ENCODE measurements at regions not wholly inside any gene's neighbourhood (a gene's known extent, or its start where the extent isn't known, plus 50 kb on each side); places are given as distances from the start of the nearest gene placed in this dataset.

DNA sequence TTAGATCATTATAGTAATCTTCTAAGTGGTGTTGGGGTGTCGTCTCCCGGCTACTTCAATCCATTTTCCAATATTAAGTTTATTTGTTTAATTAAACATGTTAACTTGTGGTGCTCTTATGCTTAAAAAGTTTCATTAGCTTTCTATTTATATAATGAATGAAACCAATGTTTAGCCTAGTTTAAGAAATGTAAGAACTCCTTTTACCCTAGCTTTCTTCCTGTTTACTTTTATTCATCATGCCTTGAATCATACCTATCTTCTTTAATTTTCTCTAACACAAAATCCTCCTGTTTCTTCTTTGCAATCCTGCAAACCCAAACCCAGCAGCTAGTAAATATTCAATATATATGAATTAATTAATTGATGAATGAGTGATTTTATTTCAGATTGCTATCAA is 1276.7 kb upstream of the PIK3C3 start (continued):
- TF ChIP-seq, protein P1, sequence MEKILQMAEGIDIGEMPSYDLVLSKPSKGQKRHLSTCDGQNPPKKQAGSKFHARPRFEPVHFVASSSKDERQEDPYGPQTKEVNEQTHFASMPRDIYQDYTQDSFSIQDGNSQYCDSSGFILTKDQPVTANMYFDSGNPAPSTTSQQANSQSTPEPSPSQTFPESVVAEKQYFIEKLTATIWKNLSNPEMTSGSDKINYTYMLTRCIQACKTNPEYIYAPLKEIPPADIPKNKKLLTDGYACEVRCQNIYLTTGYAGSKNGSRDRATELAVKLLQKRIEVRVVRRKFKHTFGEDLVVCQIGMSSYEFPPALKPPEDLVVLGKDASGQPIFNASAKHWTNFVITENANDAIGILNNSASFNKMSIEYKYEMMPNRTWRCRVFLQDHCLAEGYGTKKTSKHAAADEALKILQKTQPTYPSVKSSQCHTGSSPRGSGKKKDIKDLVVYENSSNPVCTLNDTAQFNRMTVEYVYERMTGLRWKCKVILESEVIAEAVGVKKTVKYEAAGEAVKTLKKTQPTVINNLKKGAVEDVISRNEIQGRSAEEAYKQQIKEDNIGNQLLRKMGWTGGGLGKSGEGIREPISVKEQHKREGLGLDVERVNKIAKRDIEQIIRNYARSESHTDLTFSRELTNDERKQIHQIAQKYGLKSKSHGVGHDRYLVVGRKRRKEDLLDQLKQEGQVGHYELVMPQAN (conservative IDR thresholded peaks at IDR 0.05) = no peak
- no peak for TF ChIP-seq HDAC6 (IDR thresholded peaks at IDR 0.05; ENCODE audit: unreplicated experiment)
- no peak for TF ChIP-seq EED (IDR thresholded peaks at IDR 0.05; ENCODE audit: low read depth)
- TF ChIP-seq GATAD2B (conservative IDR thresholded peaks at IDR 0.05; ENCODE audit: low read depth) = no peak
- no peak for TF ChIP-seq YBX1 (IDR thresholded peaks at IDR 0.05)
- no peak for TF ChIP-seq LARP7 (IDR thresholded peaks at IDR 0.05)
- TF ChIP-seq HCFC1 (IDR thresholded peaks at IDR 0.05; ENCODE audit: low read length) = no peak
- TF ChIP-seq FOS (IDR thresholded peaks at IDR 0.05; ENCODE audit: borderline replicate concordance, extremely low read depth, insufficient read length) = no peak
- no peak for TF ChIP-seq RBBP5 (conservative IDR thresholded peaks at IDR 0.05)

DNA sequence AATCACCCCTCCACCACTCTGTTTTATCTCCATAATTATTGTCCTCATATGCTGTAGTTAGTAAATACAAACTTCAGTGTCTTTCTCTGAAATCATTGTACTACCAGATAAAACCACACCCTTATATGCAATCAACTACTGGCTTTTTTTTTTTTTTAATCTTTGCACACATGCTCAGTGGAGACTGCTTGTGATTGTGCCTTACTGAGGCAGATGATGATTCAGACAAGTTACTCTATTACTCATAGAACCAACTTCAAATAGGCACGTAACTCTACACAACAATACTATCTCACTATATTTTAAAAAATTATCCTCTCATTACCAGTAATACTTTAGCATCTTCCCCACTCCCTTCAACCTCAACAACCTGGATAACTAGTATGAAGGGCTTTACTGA is 1278.4 kb upstream of the PIK3C3 start:
- Histone ChIP-seq H3K9me3 (replicated peaks; ENCODE audit: control insufficient read depth, insufficient read depth, low read length) (no peaks in the 10 kb centered on the region), H4K20me1 (ENCODE audit: control insufficient read depth, insufficient read depth) (no peaks in the 10 kb centered on the region), H2AFZ (ENCODE audit: control insufficient read depth, low read depth, low read length) (no peak overlapping the region), H3K4me2 (ENCODE audit: control insufficient read depth, insufficient read depth) (no peak overlapping the region), H3K4me3 (no peak overlapping the region), H3K36me3 (ENCODE audit: control insufficient read depth in 2 of 2, insufficient read depth in 2 of 2, low read length in 1 of 2) (no peaks in the 10 kb centered on the region), H3K27me3 (replicated peaks in 1 of 2; ENCODE audit: control insufficient read depth in 2 of 2, insufficient read depth in 2 of 2, low read length in 1 of 2) (no peaks in the 10 kb centered on the region), H3K4me1 (ENCODE audit: control insufficient read depth, insufficient read depth, low read length) (no peaks in the 10 kb centered on the region), H3K27ac (ENCODE audit: control insufficient read depth, insufficient read depth) (no peak overlapping the region), H3K9ac (ENCODE audit: control insufficient read depth, insufficient read depth, low read length) (no peak overlapping the region), H3K79me2 (ENCODE audit: control insufficient read depth, insufficient read depth, low read length) (no peaks in the 10 kb centered on the region)
- ChIA-PET POLR2A (no interaction called here), CTCF (no interaction called here), SMC1A (ENCODE audit: uncharacterized antibody, unreplicated experiment) (no interaction called here), RAD21 (ENCODE audit: unreplicated experiment) (no interaction called here)
- no TSS peak for BruUV-seq (replicated peaks)
- DNase-seq (ENCODE audit: low read depth, low spot score) (no peak), ATAC-seq (no peak), FAIRE-seq (no peak)
- in situ Hi-C loops (cut with MboI) = no loop called here
- intact Hi-C loops (cut with micrococcal nuclease; ENCODE audit: unreplicated experiment) = no loop called here
- WGBS (ENCODE audit: insufficient coverage, insufficient replicate concordance, low lambda C conversion rate, missing lambda C conversion rate) = 5% methylated on average over 1 of the region's 1 CpG
- TF ChIP-seq CHD2 (IDR thresholded peaks at IDR 0.05; ENCODE audit: borderline replicate concordance, low read depth, low read length) (no peak), RELA (IDR thresholded peaks at IDR 0.05; ENCODE audit: borderline replicate concordance, partially characterized antibody) (no peak), CHD4 (IDR thresholded peaks at IDR 0.05) (no peak), NR2C2 (IDR thresholded peaks at IDR 0.05; ENCODE audit: borderline replicate concordance, control insufficient read depth, insufficient read length, low read depth) (no peak), NR2F1 (conservative IDR thresholded peaks at IDR 0.05) (no peak), SUPT20H (IDR thresholded peaks at IDR 0.05; ENCODE audit: borderline replicate concordance, control insufficient read depth, low read depth, low read length) (no peak), SRF (IDR thresholded peaks at IDR 0.05; ENCODE audit: low read depth in 2 of 2, low read length in 2 of 2) (no peak)
- TF ChIP-seq, protein P2, sequence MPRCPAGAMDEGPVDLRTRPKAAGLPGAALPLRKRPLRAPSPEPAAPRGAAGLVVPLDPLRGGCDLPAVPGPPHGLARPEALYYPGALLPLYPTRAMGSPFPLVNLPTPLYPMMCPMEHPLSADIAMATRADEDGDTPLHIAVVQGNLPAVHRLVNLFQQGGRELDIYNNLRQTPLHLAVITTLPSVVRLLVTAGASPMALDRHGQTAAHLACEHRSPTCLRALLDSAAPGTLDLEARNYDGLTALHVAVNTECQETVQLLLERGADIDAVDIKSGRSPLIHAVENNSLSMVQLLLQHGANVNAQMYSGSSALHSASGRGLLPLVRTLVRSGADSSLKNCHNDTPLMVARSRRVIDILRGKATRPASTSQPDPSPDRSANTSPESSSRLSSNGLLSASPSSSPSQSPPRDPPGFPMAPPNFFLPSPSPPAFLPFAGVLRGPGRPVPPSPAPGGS (IDR thresholded peaks at IDR 0.05; ENCODE audit: borderline replicate concordance, insufficient read depth, low read depth, low read length, poor library complexity, severe bottlenecking) = no peak
- TF ChIP-seq, protein P3, sequence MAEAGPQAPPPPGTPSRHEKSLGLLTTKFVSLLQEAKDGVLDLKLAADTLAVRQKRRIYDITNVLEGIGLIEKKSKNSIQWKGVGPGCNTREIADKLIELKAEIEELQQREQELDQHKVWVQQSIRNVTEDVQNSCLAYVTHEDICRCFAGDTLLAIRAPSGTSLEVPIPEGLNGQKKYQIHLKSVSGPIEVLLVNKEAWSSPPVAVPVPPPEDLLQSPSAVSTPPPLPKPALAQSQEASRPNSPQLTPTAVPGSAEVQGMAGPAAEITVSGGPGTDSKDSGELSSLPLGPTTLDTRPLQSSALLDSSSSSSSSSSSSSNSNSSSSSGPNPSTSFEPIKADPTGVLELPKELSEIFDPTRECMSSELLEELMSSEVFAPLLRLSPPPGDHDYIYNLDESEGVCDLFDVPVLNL (IDR thresholded peaks at IDR 0.05; ENCODE audit: low read depth, low read length) = no peak

Data from GM12878 (cell line).